PFSK-1 (cell line): ENCODE measurements at regions not wholly inside any gene's neighbourhood (a gene's known extent, or its start where the extent isn't known, plus 50 kb on each side); places are given as distances from the start of the nearest gene placed in this dataset.

Source experiments
- POLR2AphosphoS5 ChIP-seq: IDR thresholded peaks from 2 replicates; pipeline ENCODE4 v1.6.1; 2012; ENCODE audit warnings: low read depth, mild to moderate bottlenecking, control low read depth, low read length, moderate library complexity
- TF ChIP-seq, protein P1 (sequence below), 2 experiments: IDR thresholded peaks; 2 replicates each; pipeline versions ENCODE4 v1.6.1 to v1.8.0; 2011 to 2012; ENCODE audit warnings: low read depth in 2 of 2, low read length in 2 of 2, control low read depth in 1 of 2, inconsistent platforms in 1 of 2, mild to moderate bottlenecking in 1 of 2, moderate library complexity in 1 of 2; ENCODE audit not compliant: insufficient read depth in 1 of 2

- TF ChIP-seq, protein P1, sequence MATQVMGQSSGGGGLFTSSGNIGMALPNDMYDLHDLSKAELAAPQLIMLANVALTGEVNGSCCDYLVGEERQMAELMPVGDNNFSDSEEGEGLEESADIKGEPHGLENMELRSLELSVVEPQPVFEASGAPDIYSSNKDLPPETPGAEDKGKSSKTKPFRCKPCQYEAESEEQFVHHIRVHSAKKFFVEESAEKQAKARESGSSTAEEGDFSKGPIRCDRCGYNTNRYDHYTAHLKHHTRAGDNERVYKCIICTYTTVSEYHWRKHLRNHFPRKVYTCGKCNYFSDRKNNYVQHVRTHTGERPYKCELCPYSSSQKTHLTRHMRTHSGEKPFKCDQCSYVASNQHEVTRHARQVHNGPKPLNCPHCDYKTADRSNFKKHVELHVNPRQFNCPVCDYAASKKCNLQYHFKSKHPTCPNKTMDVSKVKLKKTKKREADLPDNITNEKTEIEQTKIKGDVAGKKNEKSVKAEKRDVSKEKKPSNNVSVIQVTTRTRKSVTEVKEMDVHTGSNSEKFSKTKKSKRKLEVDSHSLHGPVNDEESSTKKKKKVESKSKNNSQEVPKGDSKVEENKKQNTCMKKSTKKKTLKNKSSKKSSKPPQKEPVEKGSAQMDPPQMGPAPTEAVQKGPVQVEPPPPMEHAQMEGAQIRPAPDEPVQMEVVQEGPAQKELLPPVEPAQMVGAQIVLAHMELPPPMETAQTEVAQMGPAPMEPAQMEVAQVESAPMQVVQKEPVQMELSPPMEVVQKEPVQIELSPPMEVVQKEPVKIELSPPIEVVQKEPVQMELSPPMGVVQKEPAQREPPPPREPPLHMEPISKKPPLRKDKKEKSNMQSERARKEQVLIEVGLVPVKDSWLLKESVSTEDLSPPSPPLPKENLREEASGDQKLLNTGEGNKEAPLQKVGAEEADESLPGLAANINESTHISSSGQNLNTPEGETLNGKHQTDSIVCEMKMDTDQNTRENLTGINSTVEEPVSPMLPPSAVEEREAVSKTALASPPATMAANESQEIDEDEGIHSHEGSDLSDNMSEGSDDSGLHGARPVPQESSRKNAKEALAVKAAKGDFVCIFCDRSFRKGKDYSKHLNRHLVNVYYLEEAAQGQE (IDR thresholded peaks at IDR 0.05; ENCODE audit: insufficient read depth in 1 of 2, low read depth in 2 of 2, low read length in 2 of 2) = no peak
- TF ChIP-seq POLR2AphosphoS5 = no peak
Observed at GRCh38 chr22:46072110-46072881, 78.0 kb upstream of the PPARA start.
